Renal pelvis (tissue), 1 donor: ENCODE measurements at regions not wholly inside any gene's neighbourhood (a gene's known extent, or its start where the extent isn't known, plus 50 kb on each side); places are given as distances from the start of the nearest gene placed in this dataset.

Experiments used
- DNase-seq: peaks from one replicate; pipeline ENCODE4 v3.0.0-alpha.2; 2013

GRCh38 chr6:77074037-77074713, 389.1 kb downstream of the HTR1B start:
- no peak for DNase-seq

GRCh38 chr6:77073410-77073760, 389.9 kb downstream of the HTR1B start:
- no peak for DNase-seq

DNA sequence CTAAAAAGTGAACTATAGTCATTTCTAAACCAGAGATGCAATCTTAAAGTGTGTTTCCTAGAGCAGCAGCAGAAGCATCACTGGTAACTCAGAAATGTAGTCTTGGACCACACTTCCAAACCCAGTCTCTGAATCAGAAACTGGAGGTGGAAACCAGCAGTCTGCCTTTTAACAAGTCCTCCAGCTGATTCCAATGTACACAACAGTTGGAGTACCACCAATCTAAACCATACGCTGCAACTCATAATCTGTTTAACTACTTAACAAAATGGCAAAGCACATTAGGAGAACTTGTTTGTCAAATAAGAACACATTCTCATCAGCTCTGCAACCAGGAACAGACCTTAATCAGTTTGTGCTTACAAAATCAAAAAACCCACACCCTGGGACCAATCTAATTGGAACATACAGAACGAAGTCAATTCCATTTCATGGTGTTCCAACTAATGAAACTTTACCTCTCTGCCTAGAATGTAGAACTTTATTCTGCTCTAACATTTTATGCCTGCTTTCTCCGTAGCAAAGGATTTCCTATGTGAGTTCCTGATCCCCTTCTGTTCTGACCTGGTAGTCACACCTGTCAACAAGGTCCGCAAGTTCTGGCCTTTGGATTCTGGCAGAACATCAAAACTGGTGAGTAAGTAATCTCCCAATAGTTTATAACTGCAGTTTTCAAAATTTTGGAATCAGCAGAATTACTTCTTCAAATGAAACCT, 390.4 kb downstream of the HTR1B start:
- no peak for DNase-seq

GRCh38 chr6:77063494-77063893, 399.8 kb downstream of the HTR1B start:
- DNase-seq = no peak

- no peak for DNase-seq
Measured at GRCh38 chr6:77055711-77056110, 407.6 kb downstream of the HTR1B start.

DNA sequence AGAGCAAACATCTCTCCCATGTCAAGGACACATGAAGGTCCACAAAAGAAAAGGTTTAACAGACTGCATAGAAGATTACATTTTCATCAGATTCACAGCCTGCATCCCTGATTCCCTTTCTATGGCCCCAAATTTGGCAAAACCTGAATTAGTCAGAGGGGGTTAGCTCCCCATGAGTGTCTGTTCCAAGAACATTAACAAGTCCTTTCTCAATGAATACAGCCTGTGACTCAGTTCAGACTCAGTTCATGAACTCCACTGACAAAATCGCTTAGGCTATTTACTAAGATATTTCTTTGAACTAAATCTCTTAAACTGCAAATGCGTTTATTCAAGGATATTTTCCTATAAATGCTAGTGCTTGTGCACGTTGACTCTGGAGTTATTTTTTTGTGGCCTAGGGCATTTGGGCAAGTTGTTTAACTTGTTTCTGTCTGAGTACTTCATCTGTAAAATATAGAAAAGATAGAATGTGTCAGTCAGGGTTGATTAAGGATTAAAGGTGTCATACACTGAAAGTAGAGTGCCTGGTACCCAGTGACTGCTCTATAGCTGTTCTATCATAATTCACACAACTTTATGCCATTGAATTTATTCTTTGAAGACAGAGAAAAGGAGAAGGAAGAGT, 422.6 kb downstream of the HTR1B start:
- no peak for DNase-seq

GRCh38 chr6:77038807-77039206, 424.5 kb downstream of the HTR1B start:
- DNase-seq = no peak

GRCh38 chr6:77037439-77037838, 425.9 kb downstream of the HTR1B start:
- no peak for DNase-seq

GRCh38 chr6:77036400-77036799, 426.9 kb downstream of the HTR1B start:
- no peak for DNase-seq

GRCh38 chr6:77034161-77034560, 429.1 kb downstream of the HTR1B start:
- no peak for DNase-seq

- DNase-seq = no peak
Measured at GRCh38 chr6:77030929-77031674, 432.2 kb downstream of the HTR1B start.

DNA sequence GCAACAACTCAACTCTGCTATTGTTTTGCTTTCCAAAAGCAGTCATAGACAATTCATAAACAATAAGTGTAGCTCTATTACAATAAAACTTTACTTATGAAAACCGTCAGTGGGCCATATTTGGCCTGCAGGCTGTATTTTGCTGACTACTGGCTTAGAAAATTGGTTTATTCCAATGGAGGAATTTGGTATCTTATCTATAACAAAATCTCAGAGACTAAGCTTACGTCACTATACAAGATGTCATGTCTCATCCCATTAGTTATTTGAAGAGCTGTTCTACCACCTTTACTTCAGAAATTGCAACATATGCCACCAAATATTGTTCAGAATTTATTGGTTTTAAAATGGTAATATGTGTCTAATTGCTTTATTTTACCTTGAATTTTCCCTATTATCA, 436.9 kb downstream of the HTR1B start:
- no peak for DNase-seq

GRCh38 chr6:77025736-77026223, 437.5 kb downstream of the HTR1B start:
- no peak for DNase-seq

DNA sequence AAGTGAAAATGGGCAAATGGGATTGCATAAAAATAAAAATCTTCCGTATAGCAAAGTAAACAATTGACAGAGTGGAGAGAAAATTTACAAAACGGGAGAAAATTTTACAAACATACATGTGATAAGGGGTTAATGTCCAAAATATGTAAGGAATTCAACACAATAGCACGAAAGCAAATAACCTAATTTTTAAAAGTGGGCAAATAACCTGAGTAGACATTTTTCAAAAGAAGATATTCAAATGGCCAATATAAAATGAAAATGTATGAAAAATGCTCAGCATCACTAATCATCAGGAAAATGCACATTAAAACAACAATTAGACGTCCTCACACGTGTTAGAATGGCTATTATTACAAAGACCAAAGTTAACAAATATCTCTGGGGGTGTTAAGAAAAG, 441.5 kb downstream of the HTR1B start:
- DNase-seq = no peak

DNA sequence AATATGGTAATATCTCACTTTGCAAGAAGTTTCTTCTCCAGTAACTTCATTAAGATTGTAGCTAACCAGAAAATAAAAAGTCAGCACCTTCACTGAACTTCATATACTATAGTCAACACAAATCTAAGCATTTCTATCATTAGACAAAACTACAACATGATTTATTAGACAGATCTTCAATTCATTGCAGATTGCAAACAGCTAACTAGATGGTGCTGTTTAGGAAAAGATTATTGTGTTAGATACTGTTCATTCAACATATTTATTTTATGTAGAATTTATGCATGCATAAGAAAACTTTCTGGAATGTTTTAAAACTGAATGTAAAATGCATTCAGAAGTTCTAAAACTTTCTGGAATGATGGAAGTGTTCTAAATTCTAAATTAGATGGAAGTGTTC, 442.1 kb downstream of the HTR1B start:
- no peak for DNase-seq

GRCh38 chr6:77019081-77019480, 444.2 kb downstream of the HTR1B start:
- DNase-seq = no peak

DNA sequence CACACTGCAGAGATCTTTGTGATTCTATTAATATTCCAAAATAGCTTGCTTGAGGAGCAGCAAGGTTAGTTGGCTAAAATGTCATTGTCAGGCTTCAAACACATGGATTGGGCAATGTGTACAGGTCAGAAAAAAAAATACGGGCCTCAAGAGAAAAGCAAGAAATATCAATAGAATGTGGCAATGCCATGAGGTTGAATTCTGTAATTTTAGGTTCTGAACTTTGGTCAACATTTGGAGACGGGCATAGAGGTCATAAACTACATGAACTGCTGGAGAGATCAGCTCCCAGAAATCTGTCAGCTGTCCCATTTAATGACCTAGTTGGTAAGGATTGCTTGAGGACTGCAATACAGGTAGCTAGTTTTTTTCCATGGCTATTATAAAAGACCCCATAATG, 445.8 kb downstream of the HTR1B start:
- DNase-seq = no peak

DNA sequence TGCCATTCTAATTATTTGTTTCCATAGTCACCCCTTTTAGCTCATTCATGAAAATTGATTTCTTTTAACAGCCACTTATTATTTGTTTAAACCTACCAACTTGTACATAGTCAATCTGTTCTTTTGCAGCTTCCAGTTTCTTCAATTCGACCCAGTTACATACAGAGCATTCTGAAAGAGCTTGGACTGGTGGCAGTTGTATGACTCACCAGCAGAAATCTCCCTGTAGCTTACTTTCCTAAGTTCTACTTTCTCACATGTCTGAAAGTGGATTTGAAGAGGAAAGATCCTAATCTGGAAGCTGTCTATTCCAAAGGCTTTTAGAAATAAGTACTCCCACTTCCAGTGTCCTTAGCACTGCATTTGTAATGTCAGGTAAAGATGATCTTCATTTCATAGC, 447.9 kb downstream of the HTR1B start:
- DNase-seq = no peak

DNA sequence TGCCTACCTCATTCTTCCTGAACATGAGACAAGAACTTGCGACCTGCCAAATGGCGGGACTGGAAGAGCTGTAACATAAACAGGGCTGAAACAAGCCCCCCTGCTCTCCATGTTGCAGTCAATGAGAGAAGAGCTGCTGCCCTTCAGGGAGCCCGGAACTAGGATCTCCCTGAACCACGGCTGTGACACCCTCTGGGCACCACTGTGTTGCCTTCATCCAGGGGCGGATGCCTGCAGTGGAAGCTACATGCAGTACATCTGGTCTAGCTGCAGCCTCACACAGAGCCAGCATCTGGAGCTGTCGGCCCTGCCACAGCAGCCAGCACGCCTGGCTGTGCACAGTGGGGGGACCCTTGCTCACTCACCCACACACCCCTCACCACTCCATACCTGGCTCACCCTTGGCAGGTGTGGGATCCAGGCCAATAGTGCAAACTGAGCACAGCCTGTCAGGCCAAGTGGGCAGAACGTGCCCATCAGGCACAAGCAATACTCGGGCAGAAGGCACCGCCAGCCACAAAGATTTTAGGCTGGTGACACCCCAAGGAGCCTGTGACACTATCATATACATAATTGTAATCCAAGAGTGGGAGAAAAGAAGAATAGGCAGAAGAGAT, 451.3 kb downstream of the HTR1B start:
- no peak for DNase-seq

DNA sequence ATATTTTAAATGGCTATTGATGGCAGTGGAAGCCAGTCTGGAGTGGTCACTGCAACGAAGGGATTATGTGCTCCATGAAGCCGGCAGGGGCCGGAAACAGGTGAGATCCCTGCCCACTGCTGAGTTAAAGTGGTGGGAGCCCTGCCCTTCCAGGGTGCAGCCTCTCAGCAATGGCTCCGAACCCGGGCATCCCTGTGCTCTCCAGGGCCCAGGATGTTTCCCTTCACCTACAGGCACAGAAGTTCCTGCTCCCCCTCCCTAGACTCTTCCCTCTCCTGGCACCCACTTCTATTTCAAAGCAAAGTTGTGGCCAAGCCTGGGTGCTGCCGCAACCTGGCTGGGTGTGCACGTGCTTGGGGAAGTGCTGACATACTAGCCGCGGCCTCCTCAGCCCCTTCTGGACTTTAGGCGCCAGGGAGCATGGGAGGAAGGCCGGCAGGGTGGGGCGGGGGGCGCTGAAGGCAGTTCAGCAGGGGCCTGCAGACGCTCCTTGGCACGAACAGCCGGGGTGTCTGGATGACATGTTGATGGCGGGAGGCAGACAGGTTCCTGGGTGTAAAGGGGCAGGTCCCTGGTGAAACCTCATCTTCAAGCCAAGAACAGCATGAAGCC, 452.3 kb downstream of the HTR1B start:
- DNase-seq = no peak

DNA sequence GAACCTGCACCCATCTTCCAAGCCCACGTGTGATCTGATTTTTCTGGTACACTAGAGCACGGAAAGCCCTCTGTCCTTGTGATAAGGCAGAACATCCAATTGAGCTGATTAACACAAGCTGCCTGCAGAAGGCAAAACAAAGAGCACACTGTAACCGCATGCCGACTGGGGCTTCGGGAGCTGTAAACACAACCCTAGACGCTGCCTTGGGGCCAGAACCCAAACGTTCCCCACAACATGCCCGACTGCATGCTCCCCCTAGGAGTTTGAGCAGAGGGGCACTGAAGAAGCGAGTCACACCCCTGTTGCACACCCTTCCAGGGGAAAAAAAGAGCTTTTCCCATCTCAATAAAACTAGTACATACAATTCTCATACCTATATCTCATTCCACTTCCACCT, 470.7 kb downstream of the HTR1B start:
- DNase-seq = no peak

DNA sequence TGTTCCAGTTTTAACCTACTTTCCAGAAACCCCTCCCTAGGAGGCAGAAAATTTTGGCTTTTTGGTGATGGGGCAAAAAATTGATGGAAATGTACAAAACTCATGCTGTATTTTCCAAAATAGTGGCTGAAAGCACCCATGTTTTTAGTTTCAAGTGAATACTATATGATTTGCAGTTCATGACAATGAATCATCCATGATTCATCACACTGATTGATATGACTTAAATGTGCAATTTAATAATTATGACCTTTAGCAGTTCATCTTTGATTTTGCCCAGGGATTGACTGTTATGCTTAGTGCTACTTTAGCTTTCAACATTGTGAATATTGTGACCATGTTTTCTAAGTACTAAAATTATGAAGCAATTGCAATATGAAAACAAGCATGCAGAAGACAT, 478.7 kb downstream of the HTR1B start:
- no peak for DNase-seq
